Left lung (tissue), 4 donors: ENCODE measurements at regions not wholly inside any gene's neighbourhood (a gene's known extent, or its start where the extent isn't known, plus 50 kb on each side); places are given as distances from the start of the nearest gene placed in this dataset.
"Not testable (repeated sequence)": the region's sequence is repeated elsewhere in the genome, so short reads cannot be mapped to it uniquely, and the experiment has no call there.

Experiments
- ATAC-seq: fragments of 200-7000 bp; cut with Tn5 transposase; one replicate; pipeline ENCODE4 v1.9.1; 2020; ENCODE audit warnings: moderate library complexity
- DNase-seq, 4 donors: peaks; one replicate each; pipeline ENCODE4 v3.0.0-alpha.2; 2013 to 2020
- H3K27ac ChIP-seq, 2 donors: fragments of 200-600 bp; sonication (generic) in 1 of 2; one replicate each; pipeline versions ENCODE4 v1.5.0 to v1.8.0; 2020 to 2021
- H3K27me3 ChIP-seq, 2 donors: fragments of 200-600 bp; sonication (generic) in 1 of 2; one replicate each; pipeline versions ENCODE4 v1.5.0 to v1.8.0; 2020 to 2021
- H3K36me3 ChIP-seq, 2 donors: fragments of 200-600 bp; sonication (generic) in 1 of 2; one replicate each; pipeline versions ENCODE4 v1.5.0 to v1.8.0; 2020 to 2021
- H3K4me1 ChIP-seq, 2 donors: fragments of 200-600 bp; one replicate each; pipeline ENCODE4 v1.8.0; 2021
- H3K4me3 ChIP-seq, 2 donors: fragments of 200-600 bp; sonication (generic) in 1 of 2; one replicate each; pipeline versions ENCODE4 v1.5.0 to v1.8.0; 2020 to 2021; ENCODE audit warnings: mild to moderate bottlenecking in 1 of 2
- H3K9me3 ChIP-seq, 2 donors: fragments of 200-600 bp; sonication (generic) in 1 of 2; one replicate each; pipeline versions ENCODE4 v1.5.0 to v1.8.0; 2020 to 2021
- intact Hi-C, 2 donors: fragments of 100-400 bp; cut with DNase I; formaldehyde crosslinking; loops; one replicate each; pipeline versions ENCODE4 v1.11.2 to v1.14.2; 2022
- TF ChIP-seq, protein P1 (sequence below), 2 donors: fragments of 200-600 bp; sonication (generic) in 1 of 2; IDR thresholded peaks; one replicate each; pipeline versions ENCODE4 v1.5.0 to v1.8.0; 2021; ENCODE audit warnings: antibody characterized with exemption in 2 of 2
- donor health status: DM: no; HTN: yes; CAD: no.
- donor health status: DM: no; HTN: no; CAD: no.

GRCh38 chr9:23039402-23039801 lies 592.8 kb downstream of the DMRTA1 start:
- H3K36me3 ChIP-seq = no peaks in the 10 kb centered on the region
- no peaks in the 10 kb centered on the region for H3K27me3 ChIP-seq
- no peaks in the 10 kb centered on the region for H3K4me1 ChIP-seq
- ATAC-seq (no peak), DNase-seq (no peak)
- TF ChIP-seq, protein P1, sequence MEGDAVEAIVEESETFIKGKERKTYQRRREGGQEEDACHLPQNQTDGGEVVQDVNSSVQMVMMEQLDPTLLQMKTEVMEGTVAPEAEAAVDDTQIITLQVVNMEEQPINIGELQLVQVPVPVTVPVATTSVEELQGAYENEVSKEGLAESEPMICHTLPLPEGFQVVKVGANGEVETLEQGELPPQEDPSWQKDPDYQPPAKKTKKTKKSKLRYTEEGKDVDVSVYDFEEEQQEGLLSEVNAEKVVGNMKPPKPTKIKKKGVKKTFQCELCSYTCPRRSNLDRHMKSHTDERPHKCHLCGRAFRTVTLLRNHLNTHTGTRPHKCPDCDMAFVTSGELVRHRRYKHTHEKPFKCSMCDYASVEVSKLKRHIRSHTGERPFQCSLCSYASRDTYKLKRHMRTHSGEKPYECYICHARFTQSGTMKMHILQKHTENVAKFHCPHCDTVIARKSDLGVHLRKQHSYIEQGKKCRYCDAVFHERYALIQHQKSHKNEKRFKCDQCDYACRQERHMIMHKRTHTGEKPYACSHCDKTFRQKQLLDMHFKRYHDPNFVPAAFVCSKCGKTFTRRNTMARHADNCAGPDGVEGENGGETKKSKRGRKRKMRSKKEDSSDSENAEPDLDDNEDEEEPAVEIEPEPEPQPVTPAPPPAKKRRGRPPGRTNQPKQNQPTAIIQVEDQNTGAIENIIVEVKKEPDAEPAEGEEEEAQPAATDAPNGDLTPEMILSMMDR (IDR thresholded peaks at IDR 0.05) = no peak
- H3K4me3 ChIP-seq = no peak overlapping the region
- no peaks in the 10 kb centered on the region for H3K9me3 ChIP-seq
- intact Hi-C loops = no loop called here
- H3K27ac ChIP-seq = no peak overlapping the region

- Histone ChIP-seq H3K27me3 (no peaks in the 10 kb centered on the region), H3K4me1 (no peaks in the 10 kb centered on the region), H3K36me3 (no peaks in the 10 kb centered on the region), H3K9me3 (no peaks in the 10 kb centered on the region), H3K4me3 (no peak overlapping the region), H3K27ac (no peak overlapping the region)
- DNase-seq (no peak), ATAC-seq (no peak)
- TF ChIP-seq, protein P1 (IDR thresholded peaks at IDR 0.05) = no peak
- intact Hi-C loops = no loop called here
Measured at GRCh38 chr9:23041466-23041865, 594.8 kb downstream of the DMRTA1 start.

- DNase-seq = no peak
- TF ChIP-seq, protein P1 (IDR thresholded peaks at IDR 0.05) = no peak
- intact Hi-C loops = no loop called here
Measured at GRCh38 chr9:23044549-23044948, 597.9 kb downstream of the DMRTA1 start.

DNA sequence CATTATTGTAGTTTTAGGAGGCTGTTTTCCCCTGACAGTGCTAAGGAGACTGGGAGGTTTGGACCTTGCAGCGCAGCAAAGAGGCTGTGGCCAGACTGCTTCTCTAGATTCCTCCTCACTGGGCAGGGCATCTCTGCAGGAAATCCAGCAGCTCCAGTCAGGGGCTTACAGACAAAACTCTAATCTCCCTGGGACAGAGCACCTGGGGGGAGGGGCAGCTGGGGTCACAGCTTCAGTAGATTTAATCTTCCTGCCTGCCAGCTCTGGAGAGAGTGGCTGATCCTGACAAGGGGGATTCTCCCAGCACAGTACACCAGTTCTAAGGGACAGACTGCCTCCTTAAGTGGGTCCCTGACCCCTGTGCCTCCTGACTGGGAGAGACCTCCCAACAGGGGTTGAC lies 599.4 kb downstream of the DMRTA1 start:
- H3K36me3 ChIP-seq, H3K27me3 ChIP-seq, intact Hi-C loops, H3K4me3 ChIP-seq, ATAC-seq, DNase-seq, H3K9me3 ChIP-seq, H3K27ac ChIP-seq, H3K4me1 ChIP-seq: not testable (repeated sequence)

More at GRCh38 chr9:23044549-23044948, 597.9 kb downstream of the DMRTA1 start:
- Histone ChIP-seq H3K27me3 (no peaks in the 10 kb centered on the region), H3K9me3 (no peaks in the 10 kb centered on the region), H3K36me3 (no peaks in the 10 kb centered on the region), H3K4me3 (no peak overlapping the region), H3K4me1 (no peaks in the 10 kb centered on the region), H3K27ac (no peak overlapping the region)
- ATAC-seq = no peak

DNA sequence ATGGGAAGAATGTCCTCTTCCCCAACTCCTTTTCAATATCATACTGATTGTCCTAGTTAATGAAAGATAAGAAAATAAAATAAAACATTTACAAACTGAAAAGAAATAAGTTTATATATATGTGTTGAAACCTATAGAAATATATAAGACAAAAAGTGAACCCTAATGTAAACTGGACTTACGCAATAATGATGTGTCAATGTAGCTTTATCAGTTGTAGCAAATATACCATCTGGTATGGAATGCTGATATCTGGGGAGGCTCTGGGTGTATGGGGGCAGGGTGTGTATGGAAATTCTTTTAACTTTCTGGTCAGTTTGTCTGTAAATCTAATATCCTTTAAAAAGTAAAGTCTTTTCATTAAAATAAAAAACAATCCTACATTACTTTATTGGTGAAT lies 603.9 kb downstream of the DMRTA1 start:
- no peaks in the 10 kb centered on the region for H3K9me3 ChIP-seq
- H3K4me3 ChIP-seq = no peak overlapping the region
- no peaks in the 10 kb centered on the region for H3K4me1 ChIP-seq
- intact Hi-C loops = no loop called here
- H3K27me3 ChIP-seq = no peaks in the 10 kb centered on the region
- no peaks in the 10 kb centered on the region for H3K36me3 ChIP-seq
- DNase-seq (no peak), ATAC-seq (no peak)
- no peak overlapping the region for H3K27ac ChIP-seq
- TF ChIP-seq, protein P1 (IDR thresholded peaks at IDR 0.05) = no peak

DNA sequence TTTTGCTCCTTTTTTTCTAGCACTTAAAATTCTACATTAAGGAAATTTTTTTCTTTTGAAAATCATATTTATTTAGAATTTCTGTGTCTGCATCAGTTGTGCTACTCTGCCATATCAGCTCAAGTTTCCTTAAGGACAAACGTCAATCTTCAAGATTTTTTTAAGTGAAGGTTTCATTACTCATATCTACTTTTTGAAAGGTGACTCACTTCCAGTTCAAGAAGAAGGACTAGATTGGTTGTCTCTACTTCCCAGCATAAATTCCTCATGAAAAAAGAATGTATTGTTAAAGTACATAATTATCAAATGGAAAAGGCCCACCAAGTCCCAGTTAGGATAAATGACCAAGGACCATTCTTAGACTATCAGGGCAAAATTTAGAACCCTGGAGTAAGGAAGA lies 626.5 kb downstream of the DMRTA1 start:
- no peak overlapping the region for H3K4me3 ChIP-seq
- no peak for ATAC-seq
- H3K36me3 ChIP-seq = no peaks in the 10 kb centered on the region
- no peaks in the 10 kb centered on the region for H3K4me1 ChIP-seq
- intact Hi-C loops = no loop called here
- DNase-seq = no peak
- no peaks in the 10 kb centered on the region for H3K27me3 ChIP-seq
- TF ChIP-seq, protein P1 (IDR thresholded peaks at IDR 0.05) = no peak
- H3K27ac ChIP-seq = no peak overlapping the region
- H3K9me3 ChIP-seq = no peaks in the 10 kb centered on the region
